ENCODE measurements at regions not wholly inside any gene's neighbourhood (a gene's known extent, or its start where the extent isn't known, plus 50 kb on each side); places are given as distances from the start of the nearest gene placed in this dataset.

DNA sequence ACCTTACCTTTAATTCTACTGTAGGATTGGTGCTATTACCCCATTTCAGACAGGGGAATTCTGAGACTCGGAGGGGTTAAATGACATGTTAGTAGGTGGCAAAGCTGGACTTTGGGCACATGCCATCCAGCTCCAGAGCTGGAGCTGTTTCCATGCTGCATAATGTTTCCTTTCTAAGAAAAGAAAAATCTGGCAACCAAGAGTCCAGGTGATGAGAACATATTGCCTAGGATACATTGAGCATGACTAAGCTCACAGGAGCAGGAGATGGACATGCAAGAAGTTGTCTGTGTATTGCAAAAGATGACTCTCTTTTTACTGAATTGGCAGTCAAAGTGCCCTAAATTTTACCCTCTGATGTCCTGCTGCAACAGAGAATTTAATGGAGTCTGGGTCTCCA lies 150.8 kb upstream of the SYT13 start:
- H3K4me3 ChIP-seq, result no peak overlapping the region
- no peaks in the 10 kb centered on the region for H3K36me3 ChIP-seq
- no peak for DNase-seq (ENCODE audit: low spot score)
- H3K27me3 ChIP-seq, result no peaks in the 10 kb centered on the region
- peaks cover 0 to 3% of the 10 kb centered on the region in 2 donors for H3K9me3 ChIP-seq
- H3K4me1 ChIP-seq, result no peaks in the 10 kb centered on the region
- TF ChIP-seq CTCF (IDR thresholded peaks at IDR 0.05), result no peak
- H3K27ac ChIP-seq, result no peak overlapping the region

- no peak for DNase-seq (ENCODE audit: low spot score)
- H3K4me3 ChIP-seq, result no peak overlapping the region
- no peak for TF ChIP-seq CTCF (IDR thresholded peaks at IDR 0.05)
- H3K27me3 ChIP-seq, result no peaks in the 10 kb centered on the region
- H3K36me3 ChIP-seq, result no peaks in the 10 kb centered on the region
- no peaks in the 10 kb centered on the region for H3K4me1 ChIP-seq
- no peak overlapping the region for H3K27ac ChIP-seq
- H3K9me3 ChIP-seq, result peaks cover 0 to 3% of the 10 kb centered on the region in 2 donors
Observed at GRCh38 chr11:45436118-45436517, 150.0 kb upstream of the SYT13 start.

GRCh38 chr11:45435706-45436105 lies 149.6 kb upstream of the SYT13 start:
- Histone ChIP-seq H3K4me1 (no peaks in the 10 kb centered on the region), H3K9me3 (peaks cover 0 to 3% of the 10 kb centered on the region in 2 donors), H3K36me3 (no peaks in the 10 kb centered on the region), H3K4me3 (no peak overlapping the region), H3K27me3 (no peaks in the 10 kb centered on the region), H3K27ac (no peak overlapping the region)
- DNase-seq (ENCODE audit: low spot score), result no peak
- TF ChIP-seq CTCF (IDR thresholded peaks at IDR 0.05), result no peak

DNA sequence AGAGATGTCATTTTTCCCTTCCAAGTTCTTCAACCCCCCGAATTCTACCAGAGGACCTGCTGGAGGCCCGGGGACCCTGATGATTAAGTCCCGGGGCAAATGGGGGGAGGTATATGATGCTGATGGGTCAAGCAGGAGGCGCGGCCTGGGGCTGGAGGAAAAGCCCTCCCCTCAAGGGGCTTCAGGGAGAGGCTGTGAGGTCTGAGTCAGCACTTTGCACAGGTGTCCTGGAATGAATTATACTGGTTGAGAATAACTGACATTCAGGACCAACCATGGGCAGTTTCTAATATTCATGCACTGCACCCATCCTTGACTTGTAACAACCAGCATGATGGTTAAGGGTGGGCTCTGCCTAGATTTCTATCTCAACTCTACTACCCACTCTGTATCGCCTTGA lies 146.8 kb upstream of the SYT13 start:
- H3K4me3 ChIP-seq, result no peak overlapping the region
- H3K27ac ChIP-seq, result no peak overlapping the region
- TF ChIP-seq CTCF (IDR thresholded peaks at IDR 0.05), result no peak
- no peaks in the 10 kb centered on the region for H3K4me1 ChIP-seq
- H3K36me3 ChIP-seq, result no peaks in the 10 kb centered on the region
- DNase-seq (ENCODE audit: low spot score), result no peak
- no peaks in the 10 kb centered on the region for H3K9me3 ChIP-seq
- H3K27me3 ChIP-seq, result no peaks in the 10 kb centered on the region

DNA sequence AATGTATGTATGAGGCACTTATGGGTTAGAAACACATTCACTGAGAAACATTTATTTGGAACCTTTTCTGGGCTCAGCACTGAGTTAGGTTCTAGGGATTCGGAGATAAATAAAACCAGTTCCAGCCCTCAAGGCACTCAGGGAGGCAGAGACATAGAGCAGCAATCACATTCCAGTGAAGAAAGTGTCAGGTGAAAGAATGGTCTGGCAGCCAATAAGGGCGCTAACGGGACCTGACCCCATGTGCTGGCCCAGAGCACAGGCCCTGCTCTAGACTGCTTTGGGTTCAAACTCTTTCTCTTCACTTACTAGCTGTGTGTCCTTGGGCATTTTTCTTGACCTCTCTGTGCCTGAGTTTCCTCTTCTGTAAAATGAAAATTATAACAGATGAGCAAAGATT lies 146.0 kb upstream of the SYT13 start:
- H3K27me3 ChIP-seq, result no peaks in the 10 kb centered on the region
- H3K27ac ChIP-seq, result no peak overlapping the region
- no peak for TF ChIP-seq CTCF (IDR thresholded peaks at IDR 0.05)
- no peak overlapping the region for H3K4me3 ChIP-seq
- no peaks in the 10 kb centered on the region for H3K9me3 ChIP-seq
- no peak for DNase-seq (ENCODE audit: low spot score)
- no peaks in the 10 kb centered on the region for H3K36me3 ChIP-seq
- H3K4me1 ChIP-seq, result no peaks in the 10 kb centered on the region
